GM21825 (cell line): ENCODE measurements at regions not wholly inside any gene's neighbourhood (a gene's known extent, or its start where the extent isn't known, plus 50 kb on each side); places are given as distances from the start of the nearest gene placed in this dataset.

Source experiments
- ATAC-seq: cut with Tn5 transposase; IDR thresholded peaks from one replicate; pipeline ENCODE4 v1.9.1; 2021; ENCODE audit warnings: mild to moderate bottlenecking, moderate library complexity; ENCODE audit not compliant: unreplicated experiment

- ATAC-seq = no peak
Measured at GRCh38 chr7:124692425-124692824, 73.2 kb downstream of the GPR37 start.

GRCh38 chr7:124690840-124691239, 74.8 kb downstream of the GPR37 start:
- ATAC-seq = no peak

DNA sequence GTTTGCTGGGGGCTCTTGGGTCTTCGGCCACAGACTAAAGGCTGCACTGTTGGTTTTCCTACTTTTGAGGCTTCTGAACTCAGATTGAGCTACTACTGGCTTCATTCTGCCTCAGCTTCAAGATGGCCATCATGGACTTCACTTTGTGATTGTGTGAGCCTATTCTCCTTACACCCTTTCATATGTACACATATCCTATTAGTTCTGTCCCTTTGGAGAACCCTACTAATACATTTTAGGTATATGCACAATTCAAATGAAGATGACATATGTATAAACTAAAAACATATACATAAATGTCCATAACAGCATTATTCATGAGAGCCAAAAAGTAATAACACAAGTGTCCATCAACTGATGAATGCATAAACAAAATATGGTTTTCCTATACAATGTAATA, 75.7 kb downstream of the GPR37 start:
- ATAC-seq = no peak

DNA sequence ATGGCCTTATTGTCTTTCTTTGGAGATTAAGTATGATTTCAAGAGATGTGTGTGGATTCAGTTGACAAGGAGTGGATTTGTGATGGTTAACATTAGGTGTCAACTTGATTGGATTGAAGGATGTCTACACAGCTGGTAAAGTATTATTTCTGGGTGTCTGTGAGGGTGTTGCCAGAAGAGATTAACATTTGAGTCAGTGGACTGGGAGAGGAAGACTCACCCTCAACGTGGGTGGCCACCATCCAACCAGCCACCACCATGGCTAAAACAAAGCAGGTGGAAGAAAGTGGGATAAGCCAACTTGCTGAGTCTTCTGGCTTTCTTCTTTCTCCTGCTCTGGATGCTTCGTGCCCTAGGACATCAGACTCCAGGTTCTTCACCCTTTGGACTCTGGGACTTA, 76.1 kb downstream of the GPR37 start:
- ATAC-seq = no peak

DNA sequence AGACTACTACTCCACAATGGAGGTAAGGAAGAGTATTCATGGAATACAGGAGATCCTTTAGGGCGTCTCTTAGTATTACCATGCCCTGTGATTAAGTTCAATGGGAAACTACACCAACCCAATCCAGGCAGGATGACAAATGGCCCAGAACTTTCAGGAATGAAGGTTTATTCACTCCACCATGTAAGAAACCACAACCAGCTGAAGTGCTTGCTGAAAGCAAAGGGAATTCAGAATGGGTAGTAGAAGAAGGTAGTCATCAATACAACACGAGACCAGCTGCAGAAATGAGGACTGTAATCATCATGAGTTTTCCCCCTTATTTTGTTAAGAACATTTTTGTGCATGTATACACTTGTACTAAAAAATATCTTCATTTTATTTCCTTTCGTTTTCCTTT, 76.6 kb downstream of the GPR37 start:
- ATAC-seq = no peak

DNA sequence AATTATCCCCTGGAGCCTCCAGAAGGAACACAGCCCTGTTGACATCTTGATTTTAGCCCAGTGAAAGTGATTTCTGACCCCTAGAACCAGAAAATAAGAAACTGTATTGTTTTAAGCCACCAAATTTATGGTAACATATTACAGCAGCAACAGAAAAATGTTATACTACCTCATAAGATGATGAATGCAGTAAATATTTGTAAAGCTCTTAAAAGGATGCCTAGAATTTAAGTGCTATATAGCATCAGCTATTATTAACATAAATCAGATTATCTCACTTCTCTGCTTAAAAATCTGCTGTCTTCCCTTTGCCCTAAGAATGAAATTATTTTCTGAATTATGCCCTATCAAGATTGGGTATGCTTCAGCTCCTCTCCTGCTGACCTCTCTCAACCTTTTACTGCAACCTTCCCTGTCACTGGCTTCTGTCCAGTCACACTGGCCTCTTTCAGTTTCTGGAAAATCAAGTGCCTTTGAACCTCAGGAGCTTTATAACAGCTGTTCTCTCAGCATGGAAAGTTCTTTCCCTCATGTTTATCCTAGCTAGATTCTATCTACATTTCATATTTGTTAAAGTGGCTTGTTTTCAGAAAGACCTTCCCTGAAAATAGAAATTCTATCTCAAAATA, 78.9 kb downstream of the GPR37 start:
- no peak for ATAC-seq

DNA sequence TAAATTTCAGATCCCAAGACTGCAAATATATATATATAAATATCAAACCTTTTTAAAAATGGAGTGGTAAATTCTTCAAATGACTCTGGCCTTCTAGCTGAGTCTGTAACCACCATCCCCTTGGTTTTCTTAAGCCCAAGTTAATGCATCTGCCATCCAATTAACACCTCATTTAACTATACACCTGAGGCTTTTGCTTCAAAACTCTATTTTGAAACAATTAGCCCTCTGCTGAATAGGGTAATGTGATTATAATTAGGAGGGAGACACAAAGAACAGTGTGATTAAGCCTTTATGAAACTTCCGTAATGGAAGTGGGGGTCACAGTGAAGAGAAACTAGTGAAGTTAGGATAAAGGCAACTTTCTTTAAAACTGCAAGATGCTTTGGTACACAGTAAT, 83.6 kb downstream of the GPR37 start:
- no peak for ATAC-seq

DNA sequence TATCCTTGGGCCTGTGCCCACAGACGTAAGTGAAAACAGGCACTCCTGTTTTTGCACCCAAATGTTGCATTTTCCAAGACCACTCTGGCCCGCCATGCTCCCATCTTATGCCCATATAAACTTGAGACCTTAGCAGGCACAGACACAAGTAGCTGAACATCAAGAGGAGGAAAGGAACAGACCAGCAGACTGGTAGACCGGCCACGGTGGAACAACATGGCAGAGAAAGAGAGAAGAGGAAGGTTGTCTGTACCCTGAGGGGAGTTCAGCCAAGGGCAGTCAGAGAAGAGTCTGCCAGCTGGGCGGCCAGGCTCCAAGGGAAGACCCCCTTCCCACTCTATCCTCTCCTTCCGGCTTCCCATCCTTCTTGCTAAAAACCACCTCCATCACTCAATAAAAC, 85.3 kb downstream of the GPR37 start:
- ATAC-seq = no peak

- ATAC-seq = no peak
Measured at GRCh38 chr7:124679586-124680225, 85.9 kb downstream of the GPR37 start.

- ATAC-seq = no peak
Measured at GRCh38 chr7:124679146-124679545, 86.4 kb downstream of the GPR37 start.

GRCh38 chr7:124674451-124674850, 91.1 kb downstream of the GPR37 start:
- ATAC-seq = no peak

DNA sequence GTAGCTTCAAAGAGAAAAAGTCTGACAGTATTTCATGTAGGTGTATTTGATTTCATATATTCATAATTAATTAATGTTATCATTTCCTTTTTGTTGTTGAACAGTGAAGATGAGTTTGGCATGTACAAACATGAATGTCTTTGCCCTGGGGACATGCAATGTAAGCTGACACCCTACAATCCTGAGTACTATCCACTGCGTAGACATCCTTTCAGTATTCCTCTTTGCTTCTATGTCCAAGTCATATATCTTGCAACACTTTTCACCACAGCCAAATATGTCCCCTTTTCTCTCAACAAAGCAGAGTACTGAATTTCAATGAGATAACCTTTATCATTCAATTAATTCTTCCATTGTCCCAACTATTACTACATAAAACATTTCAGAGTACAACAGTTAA, 93.6 kb downstream of the GPR37 start:
- no peak for ATAC-seq

DNA sequence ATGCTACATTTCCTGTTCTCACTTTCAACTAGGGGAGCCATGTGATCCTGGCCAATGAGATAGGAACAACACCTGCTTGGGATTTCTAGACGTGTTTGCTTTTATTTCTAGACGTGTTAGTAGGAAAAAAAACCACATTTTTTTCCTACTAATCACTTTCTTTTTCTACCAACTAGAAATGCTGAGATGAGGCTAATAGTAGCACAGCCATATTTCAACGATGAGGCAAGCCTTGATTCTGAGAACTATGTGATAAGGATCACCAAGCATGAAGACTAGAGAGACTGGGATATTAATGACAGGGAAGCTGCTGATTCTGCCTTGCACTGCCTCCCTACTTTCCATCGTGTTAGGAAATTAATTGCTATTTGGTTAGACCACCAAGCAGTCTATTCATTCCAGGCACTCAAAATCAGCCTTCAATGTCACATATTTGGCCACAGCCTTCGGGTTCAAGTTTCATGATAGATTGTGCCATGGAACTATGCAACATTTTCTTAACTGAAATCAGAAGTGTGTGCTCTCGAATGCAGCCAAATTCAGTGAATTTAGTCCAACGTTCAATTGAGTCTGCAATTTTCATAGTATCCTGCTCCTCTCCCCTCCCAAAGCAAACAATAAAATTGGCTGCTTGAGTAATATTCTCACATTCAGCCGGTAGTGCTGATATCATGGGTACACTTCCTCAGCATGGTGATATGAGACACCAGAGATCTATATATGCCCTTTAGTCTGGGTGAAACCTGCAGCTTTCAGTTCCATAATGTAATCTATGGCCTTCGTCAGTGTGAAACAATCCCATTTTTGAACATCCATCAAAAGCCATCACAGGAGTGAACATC, 98.1 kb downstream of the GPR37 start:
- no peak for ATAC-seq

DNA sequence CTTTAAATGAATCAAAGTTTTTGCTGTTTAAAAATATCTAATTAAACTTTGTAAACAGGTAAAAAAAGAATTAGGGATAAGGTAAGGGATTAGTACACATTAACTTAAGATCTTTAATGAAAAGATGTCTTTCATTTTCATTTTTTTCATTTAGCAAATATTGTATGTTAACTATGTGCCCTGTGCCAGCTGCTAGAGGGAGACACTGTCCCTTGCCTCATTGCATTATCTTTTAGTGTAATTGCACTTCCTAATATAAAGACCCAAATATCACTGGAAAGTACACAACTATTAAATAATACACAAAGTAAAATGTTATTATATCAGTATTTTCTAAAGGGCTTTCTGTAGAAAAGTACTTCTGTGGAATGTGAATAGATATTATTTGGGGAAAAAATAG, 102.7 kb downstream of the GPR37 start:
- no peak for ATAC-seq

GRCh38 chr7:124662372-124662771, 103.2 kb downstream of the GPR37 start:
- ATAC-seq = no peak

DNA sequence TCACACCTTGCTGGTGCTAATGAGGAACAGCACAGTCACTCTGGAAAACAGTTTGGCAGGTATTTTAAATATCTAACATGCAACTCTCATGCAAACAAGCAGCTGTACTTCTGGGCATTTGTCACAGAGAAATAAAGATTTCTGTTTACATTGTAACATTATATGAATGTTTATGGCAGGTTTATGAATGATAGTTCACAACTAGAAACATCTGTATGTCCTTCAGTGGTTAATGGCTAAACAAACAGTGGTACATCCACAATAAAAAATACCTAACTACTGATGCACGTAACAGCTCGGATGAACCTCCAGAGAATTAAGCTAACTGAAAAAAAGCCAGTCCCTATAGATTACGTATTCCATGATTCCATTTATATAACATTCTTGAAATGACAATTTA, 109.6 kb downstream of the GPR37 start:
- no peak for ATAC-seq

GRCh38 chr7:124652237-124652636, 113.4 kb downstream of the GPR37 start:
- no peak for ATAC-seq

DNA sequence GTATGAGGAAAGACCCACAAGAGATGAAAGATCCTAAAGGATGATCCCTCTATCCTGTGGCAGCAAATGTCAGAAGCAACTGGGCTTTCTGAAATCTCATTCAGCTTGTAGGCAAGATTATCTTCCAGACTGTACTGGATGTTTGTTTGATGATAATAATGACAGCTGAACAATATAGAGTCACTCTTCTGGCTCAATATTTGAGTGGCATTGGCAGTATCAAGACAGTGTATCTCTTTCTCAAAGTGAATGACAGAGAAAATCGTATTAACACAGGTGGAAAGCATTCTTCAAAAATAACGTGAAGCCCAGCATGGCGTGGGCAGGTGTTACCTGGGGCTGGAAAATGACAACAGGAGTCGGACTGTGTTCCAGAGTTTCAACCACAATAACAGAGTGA, 114.5 kb downstream of the GPR37 start:
- ATAC-seq = no peak

DNA sequence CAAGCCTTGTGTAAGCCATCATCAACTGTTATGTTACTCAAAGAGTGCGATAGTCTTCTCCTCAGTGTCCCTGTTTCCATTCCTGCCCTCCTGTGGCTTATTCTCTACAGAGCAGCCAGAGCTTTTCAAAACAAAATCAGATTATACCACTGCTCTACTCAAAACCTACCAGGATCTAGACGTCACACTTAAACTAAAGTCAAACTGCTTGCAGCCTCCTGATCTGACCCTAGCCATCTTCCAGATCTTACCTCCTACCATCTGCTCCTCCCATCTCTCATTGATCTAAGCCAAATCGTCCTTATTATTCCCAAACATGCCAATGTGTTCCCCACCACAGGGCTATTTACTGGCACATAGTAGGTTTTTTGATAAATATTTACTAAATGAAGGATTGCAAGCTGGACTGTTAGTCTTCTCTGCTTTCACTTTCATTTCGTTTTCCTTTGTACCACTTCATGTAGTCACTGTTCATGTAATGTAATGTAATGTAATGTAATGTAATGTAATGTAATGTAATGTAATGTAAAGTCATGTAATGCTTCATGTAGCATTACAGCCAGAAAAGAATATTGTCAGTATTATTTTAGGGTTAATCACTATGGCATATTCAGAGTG, 116.1 kb downstream of the GPR37 start:
- no peak for ATAC-seq

DNA sequence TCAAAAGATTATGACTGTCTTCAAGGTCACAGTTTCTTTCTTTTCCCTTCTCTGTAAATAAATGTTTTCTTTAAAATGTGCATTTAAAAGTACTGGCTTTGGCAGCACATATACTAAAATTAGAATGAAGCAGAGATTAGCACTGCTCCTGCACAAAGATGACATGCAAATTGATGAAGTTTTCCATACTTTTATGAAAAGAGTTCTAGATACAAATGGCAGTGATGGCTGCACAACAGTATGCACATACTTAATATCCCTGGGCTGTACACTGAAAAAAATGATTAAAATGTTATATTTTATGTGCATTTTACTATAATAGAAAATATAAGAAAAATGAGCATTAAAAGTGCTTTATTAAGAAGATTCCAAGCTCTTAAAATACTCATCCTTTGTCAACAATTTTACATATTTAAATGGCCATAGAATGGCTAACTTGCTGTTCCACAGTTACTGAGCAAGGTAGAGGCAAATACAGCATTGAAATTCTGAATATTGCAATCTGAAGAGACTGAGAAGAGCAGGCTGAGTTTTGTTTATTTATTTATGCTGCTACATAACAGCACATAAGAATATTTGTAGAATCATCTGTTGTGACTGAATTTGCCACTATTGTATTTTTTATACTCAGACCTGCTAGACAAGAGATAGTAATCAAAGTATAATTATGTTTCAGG, 117.8 kb downstream of the GPR37 start:
- no peak for ATAC-seq

- no peak for ATAC-seq
Measured at GRCh38 chr7:124645704-124646103, 119.9 kb downstream of the GPR37 start.
